ENCODE measurements at regions not wholly inside any gene's neighbourhood (a gene's known extent, or its start where the extent isn't known, plus 50 kb on each side); places are given as distances from the start of the nearest gene placed in this dataset.

GRCh38 chr14:46596236-46596635 lies 55.3 kb downstream of the RPL10L start:
- TF ChIP-seq NFIC (IDR thresholded peaks at IDR 0.05) (no peak), TCF12 (IDR thresholded peaks at IDR 0.05; ENCODE audit: low read depth) (no peak)
- TF ChIP-seq, protein P1, sequence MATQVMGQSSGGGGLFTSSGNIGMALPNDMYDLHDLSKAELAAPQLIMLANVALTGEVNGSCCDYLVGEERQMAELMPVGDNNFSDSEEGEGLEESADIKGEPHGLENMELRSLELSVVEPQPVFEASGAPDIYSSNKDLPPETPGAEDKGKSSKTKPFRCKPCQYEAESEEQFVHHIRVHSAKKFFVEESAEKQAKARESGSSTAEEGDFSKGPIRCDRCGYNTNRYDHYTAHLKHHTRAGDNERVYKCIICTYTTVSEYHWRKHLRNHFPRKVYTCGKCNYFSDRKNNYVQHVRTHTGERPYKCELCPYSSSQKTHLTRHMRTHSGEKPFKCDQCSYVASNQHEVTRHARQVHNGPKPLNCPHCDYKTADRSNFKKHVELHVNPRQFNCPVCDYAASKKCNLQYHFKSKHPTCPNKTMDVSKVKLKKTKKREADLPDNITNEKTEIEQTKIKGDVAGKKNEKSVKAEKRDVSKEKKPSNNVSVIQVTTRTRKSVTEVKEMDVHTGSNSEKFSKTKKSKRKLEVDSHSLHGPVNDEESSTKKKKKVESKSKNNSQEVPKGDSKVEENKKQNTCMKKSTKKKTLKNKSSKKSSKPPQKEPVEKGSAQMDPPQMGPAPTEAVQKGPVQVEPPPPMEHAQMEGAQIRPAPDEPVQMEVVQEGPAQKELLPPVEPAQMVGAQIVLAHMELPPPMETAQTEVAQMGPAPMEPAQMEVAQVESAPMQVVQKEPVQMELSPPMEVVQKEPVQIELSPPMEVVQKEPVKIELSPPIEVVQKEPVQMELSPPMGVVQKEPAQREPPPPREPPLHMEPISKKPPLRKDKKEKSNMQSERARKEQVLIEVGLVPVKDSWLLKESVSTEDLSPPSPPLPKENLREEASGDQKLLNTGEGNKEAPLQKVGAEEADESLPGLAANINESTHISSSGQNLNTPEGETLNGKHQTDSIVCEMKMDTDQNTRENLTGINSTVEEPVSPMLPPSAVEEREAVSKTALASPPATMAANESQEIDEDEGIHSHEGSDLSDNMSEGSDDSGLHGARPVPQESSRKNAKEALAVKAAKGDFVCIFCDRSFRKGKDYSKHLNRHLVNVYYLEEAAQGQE (IDR thresholded peaks at IDR 0.05; ENCODE audit: low read depth) = no peak

DNA sequence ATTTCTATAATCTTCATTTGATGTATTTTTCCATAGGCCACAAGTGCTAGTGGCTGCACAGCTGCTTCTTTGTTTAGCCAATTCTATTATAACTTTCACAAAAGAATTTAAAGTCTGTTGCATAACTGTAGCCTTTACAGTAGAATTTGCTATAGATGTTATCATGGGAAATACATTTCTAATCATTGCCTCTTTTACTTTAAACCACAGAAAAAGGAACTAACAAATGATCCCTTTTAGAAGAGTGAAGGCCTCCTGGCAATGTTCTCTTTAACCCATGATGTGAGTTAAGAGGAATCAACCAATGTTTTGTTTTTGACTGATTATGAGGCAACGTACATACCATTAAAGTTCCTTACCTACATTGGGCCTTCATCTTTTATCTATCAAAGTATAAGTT lies 68.8 kb downstream of the RPL10L start:
- TF ChIP-seq ZBTB7A (IDR thresholded peaks at IDR 0.05; ENCODE audit: low read depth) (no peak), FOXM1 (IDR thresholded peaks at IDR 0.05; ENCODE audit: borderline replicate concordance, low read depth) (no peak), TAF1 (IDR thresholded peaks at IDR 0.05; ENCODE audit: low read depth) (no peak), RAD21 (IDR thresholded peaks at IDR 0.05; ENCODE audit: low read depth) (no peak)
- TF ChIP-seq, protein P2, sequence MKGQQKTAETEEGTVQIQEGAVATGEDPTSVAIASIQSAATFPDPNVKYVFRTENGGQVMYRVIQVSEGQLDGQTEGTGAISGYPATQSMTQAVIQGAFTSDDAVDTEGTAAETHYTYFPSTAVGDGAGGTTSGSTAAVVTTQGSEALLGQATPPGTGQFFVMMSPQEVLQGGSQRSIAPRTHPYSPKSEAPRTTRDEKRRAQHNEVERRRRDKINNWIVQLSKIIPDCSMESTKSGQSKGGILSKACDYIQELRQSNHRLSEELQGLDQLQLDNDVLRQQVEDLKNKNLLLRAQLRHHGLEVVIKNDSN (IDR thresholded peaks at IDR 0.05) = no peak

DNA sequence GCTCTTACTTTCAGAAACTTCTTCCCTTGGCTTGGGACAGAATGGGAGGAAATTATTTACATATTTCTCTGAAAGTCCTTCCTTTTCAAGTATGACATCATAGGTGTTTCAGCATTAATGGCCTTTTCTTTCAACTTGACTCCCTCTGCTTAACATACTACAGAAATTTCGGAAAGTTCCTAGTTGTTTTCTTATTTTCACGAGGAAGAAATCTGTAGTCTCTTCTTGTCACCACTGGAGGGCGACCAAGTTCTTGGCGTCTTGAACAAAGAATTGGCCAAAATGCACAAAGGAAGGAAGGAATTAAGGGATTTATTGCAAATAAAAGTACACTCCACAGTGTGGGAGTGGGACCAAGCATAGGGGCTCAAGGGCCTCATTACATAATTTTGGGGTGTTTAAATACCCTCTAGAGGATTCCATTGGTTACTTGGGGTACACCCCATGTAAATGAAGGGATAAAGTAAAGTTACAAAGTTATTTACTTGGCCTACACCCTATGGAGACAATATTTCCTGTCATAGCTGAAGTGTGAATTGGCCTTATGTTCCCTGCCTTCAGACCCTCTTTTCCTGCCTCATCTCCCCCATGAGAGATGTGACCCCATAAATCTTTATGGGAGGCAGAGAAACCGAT lies 70.4 kb downstream of the RPL10L start:
- TF ChIP-seq TAF1 (IDR thresholded peaks at IDR 0.05; ENCODE audit: low read depth) (no peak), RAD21 (IDR thresholded peaks at IDR 0.05; ENCODE audit: low read depth) (peak; percentile 85)

DNA sequence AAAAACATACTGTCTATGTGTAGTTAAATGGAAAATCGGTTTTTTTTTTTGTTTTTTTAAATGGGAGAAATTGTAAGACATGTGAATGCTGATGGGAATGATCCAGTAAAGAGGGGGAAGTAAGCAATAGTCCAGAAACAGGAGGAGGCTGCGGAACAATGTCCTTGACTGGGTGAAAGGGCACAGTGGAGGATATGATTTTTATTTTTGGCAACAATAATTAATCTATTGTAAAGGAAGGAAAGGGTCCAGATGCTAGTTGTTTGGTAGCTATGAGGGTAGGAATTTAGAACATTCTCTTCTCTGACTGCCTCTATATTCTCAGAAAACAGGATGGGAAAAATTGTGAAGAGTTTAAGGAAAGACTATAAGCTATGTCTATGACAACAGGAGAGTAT lies 76.6 kb downstream of the RPL10L start:
- TF ChIP-seq TAF1 (IDR thresholded peaks at IDR 0.05; ENCODE audit: low read depth) = no peak
- no peak for TF ChIP-seq ZBTB7A (IDR thresholded peaks at IDR 0.05; ENCODE audit: low read depth)
- TF ChIP-seq EGR1 (IDR thresholded peaks at IDR 0.05) = no peak
- no peak for TF ChIP-seq TCF12 (IDR thresholded peaks at IDR 0.05; ENCODE audit: low read depth)
- TF ChIP-seq RAD21 (IDR thresholded peaks at IDR 0.05; ENCODE audit: low read depth) = no peak
- TF ChIP-seq, protein P1 (IDR thresholded peaks at IDR 0.05; ENCODE audit: low read depth) = no peak
- TF ChIP-seq EP300 (IDR thresholded peaks at IDR 0.05; ENCODE audit: borderline replicate concordance) = no peak
- TF ChIP-seq CEBPB (IDR thresholded peaks at IDR 0.05) = no peak
- TF ChIP-seq, protein P3, sequence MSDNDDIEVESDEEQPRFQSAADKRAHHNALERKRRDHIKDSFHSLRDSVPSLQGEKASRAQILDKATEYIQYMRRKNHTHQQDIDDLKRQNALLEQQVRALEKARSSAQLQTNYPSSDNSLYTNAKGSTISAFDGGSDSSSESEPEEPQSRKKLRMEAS (IDR thresholded peaks at IDR 0.05) = no peak
- no peak for TF ChIP-seq CREB1 (IDR thresholded peaks at IDR 0.05; ENCODE audit: low read depth)
- TF ChIP-seq TEAD4 (IDR thresholded peaks at IDR 0.05) = no peak
- no peak for TF ChIP-seq NFIC (IDR thresholded peaks at IDR 0.05)
- TF ChIP-seq YY1 (IDR thresholded peaks at IDR 0.05; ENCODE audit: low read depth) = no peak
- TF ChIP-seq, protein P2 (IDR thresholded peaks at IDR 0.05) = no peak
- no peak for TF ChIP-seq FOXM1 (IDR thresholded peaks at IDR 0.05; ENCODE audit: borderline replicate concordance, low read depth)

DNA sequence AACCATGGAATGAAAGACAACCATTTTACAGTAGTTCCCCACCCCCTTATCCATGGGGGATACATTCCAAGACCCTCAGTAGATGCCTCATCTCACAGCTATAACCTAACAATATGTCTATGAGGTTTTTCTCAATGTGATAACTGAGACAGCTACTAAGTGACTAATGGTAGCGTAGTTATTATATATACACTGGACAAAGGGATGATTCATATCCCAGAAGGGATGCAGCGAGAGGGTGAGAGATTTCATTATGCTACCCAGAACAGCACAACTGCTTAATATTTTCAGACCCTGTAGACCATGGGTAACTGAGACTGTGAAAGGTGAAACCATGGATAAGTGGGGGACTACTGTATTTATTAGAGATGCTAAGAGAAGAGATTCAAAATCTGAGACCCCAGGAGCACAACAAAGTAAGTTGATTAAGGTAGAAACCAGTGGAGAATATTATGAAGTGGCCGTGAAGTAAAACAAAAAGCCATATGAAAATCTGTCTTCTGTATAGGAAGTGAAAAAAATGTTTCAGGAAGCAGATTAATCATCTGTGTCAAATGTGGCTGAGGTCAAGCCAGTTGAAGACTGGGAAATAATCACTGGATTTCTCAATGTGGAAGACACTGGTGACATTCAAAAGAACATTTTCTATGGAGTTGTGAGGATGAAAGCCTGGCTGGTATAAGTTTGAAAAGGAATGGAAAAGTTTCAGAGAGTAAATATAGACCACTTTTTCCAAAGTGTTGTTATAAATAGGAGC lies 77.2 kb downstream of the RPL10L start:
- no peak for TF ChIP-seq CREB1 (IDR thresholded peaks at IDR 0.05; ENCODE audit: low read depth)

DNA sequence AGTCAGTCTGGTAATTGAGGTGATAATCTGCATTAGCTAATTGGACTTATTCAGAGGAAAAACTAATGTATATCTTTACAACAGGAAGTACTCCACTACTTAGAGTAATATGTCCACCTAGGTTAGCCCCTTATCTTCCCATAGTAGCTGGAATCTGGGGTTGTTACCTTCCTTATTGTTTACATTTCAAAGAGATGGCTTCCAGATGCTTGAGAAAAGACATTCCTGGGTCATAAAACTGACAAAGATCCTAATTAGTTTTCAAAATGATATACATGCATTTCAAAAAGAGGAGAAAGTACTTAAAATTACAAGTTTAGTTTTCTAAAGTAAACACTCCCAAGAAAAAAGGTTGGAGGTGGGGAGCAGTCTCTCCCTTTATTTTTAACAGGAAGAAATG lies 78.1 kb downstream of the RPL10L start:
- TF ChIP-seq, protein P2 (IDR thresholded peaks at IDR 0.05) = no peak
- TF ChIP-seq NFIC (IDR thresholded peaks at IDR 0.05) (no peak), ZBTB7A (IDR thresholded peaks at IDR 0.05; ENCODE audit: low read depth) (no peak), FOXM1 (IDR thresholded peaks at IDR 0.05; ENCODE audit: borderline replicate concordance, low read depth) (no peak), EGR1 (IDR thresholded peaks at IDR 0.05) (no peak), YY1 (IDR thresholded peaks at IDR 0.05; ENCODE audit: low read depth) (no peak), TCF12 (IDR thresholded peaks at IDR 0.05; ENCODE audit: low read depth) (no peak), TAF1 (IDR thresholded peaks at IDR 0.05; ENCODE audit: low read depth) (no peak), CEBPB (IDR thresholded peaks at IDR 0.05) (no peak), EP300 (IDR thresholded peaks at IDR 0.05; ENCODE audit: borderline replicate concordance) (no peak), RAD21 (IDR thresholded peaks at IDR 0.05; ENCODE audit: low read depth) (no peak), TEAD4 (IDR thresholded peaks at IDR 0.05) (no peak), CREB1 (IDR thresholded peaks at IDR 0.05; ENCODE audit: low read depth) (no peak)
- TF ChIP-seq, protein P1 (IDR thresholded peaks at IDR 0.05; ENCODE audit: low read depth) = no peak
- TF ChIP-seq, protein P3 (IDR thresholded peaks at IDR 0.05) = no peak
